ENCODE measurements at regions not wholly inside any gene's neighbourhood (a gene's known extent, or its start where the extent isn't known, plus 50 kb on each side); places are given as distances from the start of the nearest gene placed in this dataset.
"Not testable (repeated sequence)": the region's sequence is repeated elsewhere in the genome, so short reads cannot be mapped to it uniquely, and the experiment has no call there.

- H3K9me3 ChIP-seq = no peaks in the 10 kb centered on the region
- intact Hi-C loops (cut with DNase I) = no loop called here
- TF ChIP-seq POLR2A (IDR thresholded peaks at IDR 0.05) (no peak), POLR2AphosphoS5 (IDR thresholded peaks at IDR 0.05) (peak; percentile 59)
- H3K4me3 ChIP-seq = no peak overlapping the region
- WGBS = 52% methylated on average over 3 of the region's 3 CpGs
- DNase-seq (ENCODE audit: low spot score) = peak; percentile 24
- no peaks in the 10 kb centered on the region for H3K27me3 ChIP-seq (replicated peaks; ENCODE audit: insufficient read depth)
- H3K36me3 ChIP-seq = no peaks in the 10 kb centered on the region
- H3K4me1 ChIP-seq (replicated peaks) = no peaks in the 10 kb centered on the region
- peak overlapping the region in 1 of 2 donors; percentile 26 for H3K27ac ChIP-seq
Observed at GRCh38 chr11:104771763-104772162, 126.5 kb downstream of the CASP12 start.

- H3K27me3 ChIP-seq (replicated peaks; ENCODE audit: insufficient read depth); H3K27ac ChIP-seq; H3K4me1 ChIP-seq (replicated peaks); intact Hi-C loops (cut with DNase I); H3K4me3 ChIP-seq; H3K9me3 ChIP-seq; H3K36me3 ChIP-seq; DNase-seq (ENCODE audit: low spot score): not testable (repeated sequence)
- WGBS = 78% methylated on average over 3 of the region's 3 CpGs
Observed at GRCh38 chr11:104771046-104771445, 127.2 kb downstream of the CASP12 start.

- H3K4me1 ChIP-seq (replicated peaks) = no peaks in the 10 kb centered on the region
- no peak overlapping the region for H3K27ac ChIP-seq
- H3K27me3 ChIP-seq (replicated peaks; ENCODE audit: insufficient read depth) = no peaks in the 10 kb centered on the region
- H3K9me3 ChIP-seq = no peaks in the 10 kb centered on the region
- TF ChIP-seq CTCF (IDR thresholded peaks at IDR 0.05) (no peak), POLR2A (IDR thresholded peaks at IDR 0.05) (no peak), POLR2AphosphoS5 (IDR thresholded peaks at IDR 0.05) (no peak)
- no peak for DNase-seq (ENCODE audit: low spot score)
- WGBS = 60% methylated on average over 8 of the region's 8 CpGs
- H3K36me3 ChIP-seq = no peaks in the 10 kb centered on the region
- H3K4me3 ChIP-seq = no peak overlapping the region
- intact Hi-C loops (cut with DNase I) = no loop called here
Observed at GRCh38 chr11:104765401-104766095, 132.7 kb downstream of the CASP12 start.

DNA sequence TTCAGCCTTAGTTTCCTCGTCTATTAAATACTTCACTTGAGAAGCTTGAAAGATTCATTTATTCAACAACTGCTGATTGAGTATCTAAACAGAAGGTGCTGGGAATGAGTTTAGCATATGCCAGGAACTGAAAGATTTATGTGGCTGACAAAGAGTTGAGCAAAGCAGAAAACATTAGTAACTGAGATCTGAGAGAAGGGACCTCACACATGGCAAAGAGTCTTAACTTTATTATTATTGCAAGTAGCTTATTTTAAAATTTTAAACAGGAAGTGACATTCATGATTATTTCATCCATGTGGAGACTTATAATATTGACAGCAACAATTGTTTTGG is 133.6 kb downstream of the CASP12 start:
- 45% methylated on average over 1 of the region's 1 CpG for WGBS
- intact Hi-C loops (cut with DNase I) = no loop called here
- no peak for DNase-seq (ENCODE audit: low spot score)
- no peaks in the 10 kb centered on the region for H3K27me3 ChIP-seq (replicated peaks; ENCODE audit: insufficient read depth)
- no peaks in the 10 kb centered on the region for H3K9me3 ChIP-seq
- H3K27ac ChIP-seq = no peak overlapping the region
- H3K4me3 ChIP-seq = no peak overlapping the region
- TF ChIP-seq CTCF (IDR thresholded peaks at IDR 0.05) = no peak
- TF ChIP-seq POLR2A (IDR thresholded peaks at IDR 0.05) = no peak
- TF ChIP-seq POLR2AphosphoS5 (IDR thresholded peaks at IDR 0.05) = no peak
- no peaks in the 10 kb centered on the region for H3K4me1 ChIP-seq (replicated peaks)
- H3K36me3 ChIP-seq = no peaks in the 10 kb centered on the region

DNA sequence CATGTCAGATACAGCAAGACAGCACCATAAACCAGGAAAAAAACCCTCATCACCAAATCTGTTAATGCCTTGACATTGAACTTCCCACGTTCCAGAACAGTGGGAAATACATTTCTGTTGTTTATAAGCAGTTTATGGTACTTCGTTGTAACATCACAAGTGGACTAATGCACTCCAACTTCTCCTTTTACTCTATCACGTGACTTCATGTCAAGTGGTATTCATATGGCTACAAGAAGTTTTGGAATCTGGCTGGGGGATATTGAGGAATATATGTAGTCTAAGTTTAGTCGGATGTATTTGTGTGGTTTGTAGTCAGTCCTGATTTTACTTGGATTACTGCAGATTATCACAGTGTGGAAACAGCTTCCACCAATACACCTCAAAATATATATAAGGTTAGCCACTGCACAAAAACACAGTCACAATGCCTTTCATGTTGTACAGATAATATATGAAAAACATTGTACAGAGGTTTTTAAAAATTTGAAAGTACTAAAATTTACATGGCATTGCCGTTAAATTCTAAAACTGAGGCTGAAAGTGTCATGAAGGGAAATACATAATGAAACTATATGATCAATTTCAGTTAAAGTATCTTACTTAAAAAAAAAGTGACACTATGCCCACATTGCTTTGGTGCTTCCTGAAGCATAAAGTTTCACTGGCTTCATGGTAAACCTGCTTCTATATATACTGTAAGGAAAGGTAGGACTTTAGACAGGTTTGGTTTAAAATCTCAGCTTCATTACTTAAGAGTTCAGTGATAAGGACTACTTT is 134.1 kb downstream of the CASP12 start:
- intact Hi-C loops (cut with DNase I) = no loop called here
- no peak for DNase-seq (ENCODE audit: low spot score)

More for the DNA sequence above, 134.1 kb downstream of the CASP12 start:
- no peaks in the 10 kb centered on the region for H3K27me3 ChIP-seq (replicated peaks; ENCODE audit: insufficient read depth)
- H3K27ac ChIP-seq = no peak overlapping the region
- H3K4me1 ChIP-seq (replicated peaks) = no peaks in the 10 kb centered on the region
- H3K9me3 ChIP-seq = no peaks in the 10 kb centered on the region
- WGBS = 84% methylated on average over 5 of the region's 5 CpGs
- TF ChIP-seq CTCF (IDR thresholded peaks at IDR 0.05) (no peak), POLR2AphosphoS5 (IDR thresholded peaks at IDR 0.05) (no peak)
- H3K4me3 ChIP-seq = no peak overlapping the region
- H3K36me3 ChIP-seq = no peaks in the 10 kb centered on the region
